ENCODE measurements at regions not wholly inside any gene's neighbourhood (a gene's known extent, or its start where the extent isn't known, plus 50 kb on each side); places are given as distances from the start of the nearest gene placed in this dataset.

DNA sequence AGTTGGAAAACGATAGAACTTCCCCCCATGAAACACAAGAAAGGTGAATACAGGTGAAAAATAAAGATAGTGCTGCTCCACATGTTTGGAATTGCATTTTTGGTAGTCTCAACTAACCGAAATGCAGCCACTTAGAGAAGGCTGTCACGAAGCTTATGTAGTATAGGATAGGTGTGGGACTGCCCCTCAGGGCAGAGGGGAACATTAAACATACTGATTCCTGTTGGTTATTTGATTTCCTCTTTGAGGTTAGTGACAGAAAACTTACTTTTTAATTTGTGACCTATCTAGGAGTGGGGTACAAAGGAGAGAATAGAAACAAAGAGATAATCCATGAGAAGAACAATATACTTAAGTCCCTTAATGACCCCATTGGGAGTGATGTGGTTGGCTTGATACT is 85.8 kb upstream of the SATB1 start:
- TF ChIP-seq, protein P1, sequence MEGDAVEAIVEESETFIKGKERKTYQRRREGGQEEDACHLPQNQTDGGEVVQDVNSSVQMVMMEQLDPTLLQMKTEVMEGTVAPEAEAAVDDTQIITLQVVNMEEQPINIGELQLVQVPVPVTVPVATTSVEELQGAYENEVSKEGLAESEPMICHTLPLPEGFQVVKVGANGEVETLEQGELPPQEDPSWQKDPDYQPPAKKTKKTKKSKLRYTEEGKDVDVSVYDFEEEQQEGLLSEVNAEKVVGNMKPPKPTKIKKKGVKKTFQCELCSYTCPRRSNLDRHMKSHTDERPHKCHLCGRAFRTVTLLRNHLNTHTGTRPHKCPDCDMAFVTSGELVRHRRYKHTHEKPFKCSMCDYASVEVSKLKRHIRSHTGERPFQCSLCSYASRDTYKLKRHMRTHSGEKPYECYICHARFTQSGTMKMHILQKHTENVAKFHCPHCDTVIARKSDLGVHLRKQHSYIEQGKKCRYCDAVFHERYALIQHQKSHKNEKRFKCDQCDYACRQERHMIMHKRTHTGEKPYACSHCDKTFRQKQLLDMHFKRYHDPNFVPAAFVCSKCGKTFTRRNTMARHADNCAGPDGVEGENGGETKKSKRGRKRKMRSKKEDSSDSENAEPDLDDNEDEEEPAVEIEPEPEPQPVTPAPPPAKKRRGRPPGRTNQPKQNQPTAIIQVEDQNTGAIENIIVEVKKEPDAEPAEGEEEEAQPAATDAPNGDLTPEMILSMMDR (IDR thresholded peaks at IDR 0.05), result no peak
- no peak for TF ChIP-seq POLR2A (IDR thresholded peaks at IDR 0.05)

Measured in adrenal gland (tissue), 5 donors.